ENCODE measurements at regions not wholly inside any gene's neighbourhood (a gene's known extent, or its start where the extent isn't known, plus 50 kb on each side); places are given as distances from the start of the nearest gene placed in this dataset.

DNA sequence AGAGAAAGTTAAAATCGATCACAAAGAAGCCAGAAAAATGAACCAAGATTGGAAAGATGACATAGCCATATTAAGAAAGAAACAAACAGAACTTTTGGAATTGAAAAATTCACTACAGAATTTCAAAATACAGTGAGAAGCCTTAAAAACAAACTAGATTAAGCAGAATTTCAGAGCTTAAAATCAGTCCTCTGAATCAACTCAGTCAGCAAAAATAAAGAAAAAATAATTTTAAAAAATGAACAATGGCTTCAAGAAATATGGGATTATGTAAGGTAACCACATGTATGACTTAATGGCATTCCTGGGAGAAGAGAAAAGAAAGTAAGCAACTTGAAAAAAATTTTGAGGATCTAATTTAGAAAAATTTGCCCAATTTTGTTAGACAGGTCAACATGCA is 696.2 kb downstream of the TSN start:
- no peak overlapping the region for H3K23ac ChIP-seq (ENCODE audit: insufficient read length)
- H3K4ac ChIP-seq (replicated peaks; ENCODE audit: insufficient read length, low read depth, low read length): no peak overlapping the region
- no peaks in the 10 kb centered on the region for H3K36me3 ChIP-seq (ENCODE audit: control insufficient read depth in 2 of 4, insufficient read depth in 4 of 4, low read length in 3 of 4)
- no peak overlapping the region for H2BK5ac ChIP-seq (ENCODE audit: low read depth, low read length)
- H3K27me3 ChIP-seq (replicated peaks in 1 of 4; ENCODE audit: control insufficient read depth in 3 of 4, extremely low read depth in 1 of 4, insufficient read depth in 3 of 4, low read length in 3 of 4): no peaks in the 10 kb centered on the region
- H3K9ac ChIP-seq (replicated peaks in 1 of 4; ENCODE audit: extremely low read depth in 1 of 4, low read depth in 3 of 4, low read length in 3 of 4): no peak overlapping the region
- H2BK20ac ChIP-seq (ENCODE audit: low read length): no peak overlapping the region
- ChIA-PET CTCF (ENCODE audit: partially characterized antibody) (interaction anchor here (0.6 to 2.5 kb wide), 16 partner anchors 12 to 538 kb away, joined by 3 to 7 read pairs (median 3); no protein-coding TSS in a partner anchor), POLR2A (ENCODE audit: partially characterized antibody) (no interaction called here)
- DNase-seq (ENCODE audit: low read depth in 1 of 2, low spot score in 2 of 2) (no peak), FAIRE-seq (no peak)
- no peak overlapping the region for H2BK120ac ChIP-seq (replicated peaks; ENCODE audit: low read depth, low read length)
- no peaks in the 10 kb centered on the region for H3K23me2 ChIP-seq (ENCODE audit: low read depth, low read length)
- H4K91ac ChIP-seq (replicated peaks; ENCODE audit: insufficient read length, low read length): no peak overlapping the region
- H4K5ac ChIP-seq (ENCODE audit: insufficient read length, low read depth, low read length): no peak overlapping the region
- 92% methylated on average over 1 of the region's 1 CpG; no CpG with 5 or more reads in 1 of the 2 experiments for WGBS, 2 experiments (ENCODE audit: extremely low coverage in 1 of 2, insufficient coverage in 1 of 2, insufficient read length in 1 of 2, insufficient replicate concordance in 2 of 2, low coverage in 1 of 2, low lambda C conversion rate in 2 of 2, missing lambda C conversion rate in 1 of 2)
- peaks cover 0 to 5% of the 10 kb centered on the region in 2 experiments; a peak in 2 of 4 replicates for H3K9me3 ChIP-seq (ENCODE audit: insufficient read depth in 2 of 2, low read depth in 1 of 2, low read length in 1 of 2)
- no peak overlapping the region for H2AK5ac ChIP-seq (ENCODE audit: low read depth, low read length)
- H4K20me1 ChIP-seq (replicated peaks in 1 of 2; ENCODE audit: control insufficient read depth in 1 of 2, insufficient read depth in 2 of 2, low read length in 2 of 2): no peaks in the 10 kb centered on the region
- H2BK15ac ChIP-seq (ENCODE audit: low read length): no peak overlapping the region
- H3K4me2 ChIP-seq (ENCODE audit: insufficient read depth in 1 of 2, low read depth in 2 of 2, low read length in 2 of 2): no peak overlapping the region
- no peaks in the 10 kb centered on the region for H3K79me1 ChIP-seq (ENCODE audit: low read depth, low read length)
- TF ChIP-seq SRF (IDR thresholded peaks at IDR 0.05; ENCODE audit: low read depth, low read length) (no peak), TAF1 (IDR thresholded peaks at IDR 0.05; ENCODE audit: low read depth, low read length) (no peak), SIN3A (conservative IDR thresholded peaks at IDR 0.05 in 1 of 2, IDR thresholded peaks at IDR 0.05 in 1 of 2; ENCODE audit: low read depth in 1 of 2, low read length in 2 of 2) (no peak), SIX5 (IDR thresholded peaks at IDR 0.05; ENCODE audit: low read depth, low read length) (no peak), CEBPB (IDR thresholded peaks at IDR 0.05; ENCODE audit: low read depth, low read length) (no peak), EGR1 (IDR thresholded peaks at IDR 0.05; ENCODE audit: borderline replicate concordance, low read depth, low read length) (no peak)
- TF ChIP-seq, protein P1, sequence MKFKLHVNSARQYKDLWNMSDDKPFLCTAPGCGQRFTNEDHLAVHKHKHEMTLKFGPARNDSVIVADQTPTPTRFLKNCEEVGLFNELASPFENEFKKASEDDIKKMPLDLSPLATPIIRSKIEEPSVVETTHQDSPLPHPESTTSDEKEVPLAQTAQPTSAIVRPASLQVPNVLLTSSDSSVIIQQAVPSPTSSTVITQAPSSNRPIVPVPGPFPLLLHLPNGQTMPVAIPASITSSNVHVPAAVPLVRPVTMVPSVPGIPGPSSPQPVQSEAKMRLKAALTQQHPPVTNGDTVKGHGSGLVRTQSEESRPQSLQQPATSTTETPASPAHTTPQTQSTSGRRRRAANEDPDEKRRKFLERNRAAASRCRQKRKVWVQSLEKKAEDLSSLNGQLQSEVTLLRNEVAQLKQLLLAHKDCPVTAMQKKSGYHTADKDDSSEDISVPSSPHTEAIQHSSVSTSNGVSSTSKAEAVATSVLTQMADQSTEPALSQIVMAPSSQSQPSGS (IDR thresholded peaks at IDR 0.05; ENCODE audit: low read length): no peak
- H3K56ac ChIP-seq (replicated peaks; ENCODE audit: insufficient read length, low read depth, low read length): no peak overlapping the region
- H2AFZ ChIP-seq (ENCODE audit: low read length): no peak overlapping the region
- H3K4me1 ChIP-seq (replicated peaks in 1 of 4; ENCODE audit: control insufficient read depth in 3 of 4, insufficient read depth in 4 of 4, low read length in 3 of 4): no peaks in the 10 kb centered on the region
- no peak overlapping the region for H3K27ac ChIP-seq (ENCODE audit: low read depth, low read length)
- H3K18ac ChIP-seq (ENCODE audit: extremely low read depth, low read length): no peak overlapping the region
- no peak overlapping the region for H4K8ac ChIP-seq (ENCODE audit: extremely low read depth, insufficient read depth, low read length)
- no peak overlapping the region for H3K14ac ChIP-seq (ENCODE audit: insufficient read length)
- H3K79me2 ChIP-seq (ENCODE audit: control insufficient read depth in 1 of 2, insufficient read depth in 2 of 2, low read length in 2 of 2): no peaks in the 10 kb centered on the region
- H2BK12ac ChIP-seq (ENCODE audit: low read depth, low read length): no peak overlapping the region
- H3K4me3 ChIP-seq (ENCODE audit: extremely low read depth in 1 of 4, insufficient read depth in 2 of 4, low read depth in 3 of 4, low read length in 4 of 4): no peak overlapping the region
